Astrocyte of the spinal cord (primary cell): ENCODE measurements at regions not wholly inside any gene's neighbourhood (a gene's known extent, or its start where the extent isn't known, plus 50 kb on each side); places are given as distances from the start of the nearest gene placed in this dataset.

Experiments used
- DNase-seq: peaks from one replicate; pipeline ENCODE4 v3.0.0; 2011; ENCODE audit warnings: low read depth, low spot score
- H3K4me3 ChIP-seq: 2 replicates; pipeline ENCODE4 v1.5.1; 2011; ENCODE audit warnings: low read depth, mild to moderate bottlenecking, low read length, moderate library complexity
- in situ Hi-C: cut with HindIII; loops from 2 replicates; pipeline ENCODE4 v1.10.0; 2017; ENCODE audit warnings: low sequenced_read_pairs
- TF ChIP-seq, protein P1 (sequence below): IDR thresholded peaks from 2 replicates; pipeline ENCODE4 v1.5.1; 2012; ENCODE audit warnings: low read depth, mild to moderate bottlenecking, low read length, inconsistent platforms

DNA sequence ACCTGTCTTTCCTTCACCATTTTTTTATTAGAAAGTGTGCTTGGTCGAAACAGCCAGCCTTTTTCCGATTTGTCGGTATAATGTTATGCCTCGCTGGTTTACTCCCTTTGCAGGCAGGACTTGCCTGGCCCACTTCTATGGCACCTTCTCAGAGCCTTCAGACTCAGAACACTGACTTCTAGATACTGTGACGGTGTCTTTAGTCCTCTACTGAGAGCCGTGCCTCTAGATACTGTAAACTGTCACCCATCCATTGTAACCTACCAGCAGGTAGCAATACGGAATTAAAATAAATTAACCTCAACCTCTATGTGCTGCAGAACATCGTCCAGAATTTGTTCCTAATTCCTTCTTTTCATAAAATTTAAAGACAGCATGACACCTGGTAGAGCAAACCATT lies 247.7 kb upstream of the TTC14 start:
- no peak for DNase-seq
- in situ Hi-C loops, result no loop called here
- TF ChIP-seq, protein P1, sequence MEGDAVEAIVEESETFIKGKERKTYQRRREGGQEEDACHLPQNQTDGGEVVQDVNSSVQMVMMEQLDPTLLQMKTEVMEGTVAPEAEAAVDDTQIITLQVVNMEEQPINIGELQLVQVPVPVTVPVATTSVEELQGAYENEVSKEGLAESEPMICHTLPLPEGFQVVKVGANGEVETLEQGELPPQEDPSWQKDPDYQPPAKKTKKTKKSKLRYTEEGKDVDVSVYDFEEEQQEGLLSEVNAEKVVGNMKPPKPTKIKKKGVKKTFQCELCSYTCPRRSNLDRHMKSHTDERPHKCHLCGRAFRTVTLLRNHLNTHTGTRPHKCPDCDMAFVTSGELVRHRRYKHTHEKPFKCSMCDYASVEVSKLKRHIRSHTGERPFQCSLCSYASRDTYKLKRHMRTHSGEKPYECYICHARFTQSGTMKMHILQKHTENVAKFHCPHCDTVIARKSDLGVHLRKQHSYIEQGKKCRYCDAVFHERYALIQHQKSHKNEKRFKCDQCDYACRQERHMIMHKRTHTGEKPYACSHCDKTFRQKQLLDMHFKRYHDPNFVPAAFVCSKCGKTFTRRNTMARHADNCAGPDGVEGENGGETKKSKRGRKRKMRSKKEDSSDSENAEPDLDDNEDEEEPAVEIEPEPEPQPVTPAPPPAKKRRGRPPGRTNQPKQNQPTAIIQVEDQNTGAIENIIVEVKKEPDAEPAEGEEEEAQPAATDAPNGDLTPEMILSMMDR, result no peak
- no peak overlapping the region for H3K4me3 ChIP-seq

DNA sequence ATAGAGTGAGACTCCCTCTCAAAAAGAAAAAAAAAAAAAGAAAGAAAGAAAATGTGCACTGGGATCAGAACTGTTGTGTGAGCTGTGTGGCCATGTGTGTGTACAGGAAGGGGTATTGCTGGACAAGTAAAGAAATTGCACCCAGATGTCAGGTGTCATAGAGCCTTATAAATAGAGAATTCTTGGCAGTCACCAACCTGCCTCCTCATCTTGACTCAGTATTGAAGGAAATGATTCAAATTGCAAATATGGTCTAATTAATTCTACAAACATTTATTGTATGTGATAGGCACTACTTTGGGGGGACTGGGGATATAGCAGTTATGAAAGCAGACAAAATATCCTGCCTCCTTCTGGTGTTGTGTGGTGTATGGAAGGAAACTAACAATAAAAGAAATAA lies 243.8 kb upstream of the TTC14 start:
- peak; percentile 27 for DNase-seq
- TF ChIP-seq, protein P1, result no peak
- in situ Hi-C loops, result no loop called here
- no peak overlapping the region for H3K4me3 ChIP-seq

DNA sequence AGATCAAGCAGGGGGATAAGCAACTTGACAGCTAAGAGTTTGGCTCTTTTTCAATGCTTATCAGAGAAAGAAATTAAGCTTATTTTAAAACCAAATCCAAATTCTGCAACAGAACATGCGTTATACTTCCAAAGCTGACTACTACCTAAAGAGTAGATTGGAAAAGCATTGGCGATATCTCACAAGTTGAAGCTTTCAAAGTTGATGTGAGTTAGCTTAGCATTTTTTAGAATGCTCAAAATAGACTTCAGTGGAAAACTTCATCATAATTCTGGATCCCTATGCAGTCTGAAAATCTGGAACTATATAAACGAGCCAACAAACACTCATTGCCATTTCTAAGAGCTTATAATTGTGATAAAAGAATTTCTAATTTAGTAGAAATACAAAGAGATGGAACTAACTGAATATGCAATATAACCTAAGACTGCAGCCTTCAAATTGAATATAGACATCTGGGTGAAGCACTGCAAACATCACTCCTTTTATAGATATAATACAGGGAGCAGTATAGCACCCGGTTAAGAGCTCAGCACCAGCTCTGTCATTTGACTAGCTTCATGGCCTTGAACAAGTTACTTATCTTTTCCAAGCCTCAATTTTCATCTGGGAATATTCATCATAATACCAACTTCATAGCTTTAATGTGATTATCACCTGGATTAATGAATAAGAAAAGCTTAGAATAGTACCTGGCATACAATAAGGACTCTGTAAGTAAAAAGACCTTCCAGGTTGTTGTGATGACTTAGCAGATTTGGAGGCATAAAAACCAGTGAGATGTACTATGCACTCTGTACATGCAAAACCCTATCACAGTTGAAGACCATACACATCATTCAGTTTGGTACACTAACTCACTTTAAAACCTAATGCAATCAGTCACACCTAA lies 242.7 kb upstream of the TTC14 start:
- no peak for DNase-seq
- in situ Hi-C loops, result no loop called here
- no peak overlapping the region for H3K4me3 ChIP-seq
- TF ChIP-seq, protein P1, result no peak

DNA sequence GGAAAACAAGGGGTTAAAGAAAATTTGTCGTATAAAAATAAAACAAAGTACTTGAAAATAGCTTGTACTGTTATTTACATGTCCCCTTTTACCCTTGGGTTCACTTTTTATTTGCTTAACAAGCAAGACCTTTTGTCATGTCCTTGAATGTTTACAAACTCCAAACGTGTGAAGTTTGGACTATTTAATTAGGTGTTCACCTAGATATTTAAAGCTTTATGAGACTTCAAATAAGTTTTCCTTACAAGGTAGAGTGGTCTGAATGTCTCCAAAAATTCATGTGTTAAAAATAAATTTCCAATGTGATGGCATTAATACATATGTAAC lies 242.0 kb upstream of the TTC14 start:
- H3K4me3 ChIP-seq, result no peak overlapping the region
- TF ChIP-seq, protein P1, result no peak
- in situ Hi-C loops, result no loop called here
- no peak for DNase-seq

DNA sequence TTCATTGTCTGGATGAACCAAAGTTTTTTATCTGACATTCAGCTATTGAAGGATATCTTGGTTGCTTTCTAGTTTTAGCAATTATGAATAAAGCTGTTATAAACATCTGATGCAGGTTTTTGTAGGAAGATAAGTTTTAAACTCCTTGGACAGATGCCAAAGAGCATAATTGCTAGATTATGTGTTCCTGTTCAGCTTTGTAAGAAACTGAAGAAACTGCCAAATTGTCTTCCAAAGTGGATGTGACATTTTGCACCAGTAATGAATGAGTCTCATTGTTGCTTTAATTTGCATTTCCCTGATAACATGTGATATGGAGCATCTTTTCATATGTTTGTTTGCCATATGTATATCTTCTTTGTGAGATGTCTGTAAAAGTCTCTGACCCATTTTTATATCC lies 239.9 kb upstream of the TTC14 start:
- DNase-seq, result no peak
- in situ Hi-C loops, result no loop called here
- H3K4me3 ChIP-seq, result no peak overlapping the region
- TF ChIP-seq, protein P1, result no peak

DNA sequence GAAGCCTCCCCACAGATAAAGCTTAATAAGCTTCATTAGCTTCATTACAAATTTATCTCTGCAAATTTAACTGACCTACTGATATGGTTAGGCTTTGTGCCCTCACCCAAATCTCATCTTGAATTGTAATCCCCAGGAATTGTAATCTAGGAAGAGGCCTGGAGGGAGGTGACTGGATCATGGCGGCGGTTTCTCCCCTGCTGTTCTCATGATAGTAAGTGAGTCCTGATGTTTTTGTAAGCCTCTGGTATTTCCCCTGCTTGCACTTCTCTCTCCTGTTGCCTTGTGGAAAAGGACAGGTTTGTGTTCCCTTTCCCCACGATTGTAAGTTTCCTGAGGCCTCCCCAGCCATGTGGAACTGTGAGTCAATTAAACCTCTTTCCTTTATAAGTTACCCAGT lies 226.1 kb upstream of the TTC14 start:
- H3K4me3 ChIP-seq, result no peak overlapping the region
- TF ChIP-seq, protein P1, result no peak
- in situ Hi-C loops, result no loop called here
- no peak for DNase-seq
